ENCODE measurements at regions not wholly inside any gene's neighbourhood (a gene's known extent, or its start where the extent isn't known, plus 50 kb on each side); places are given as distances from the start of the nearest gene placed in this dataset.

GRCh38 chr3:109532257-109533216 is 195.2 kb upstream of the DPPA4 start:
- peak; percentile 83 for DNase-seq

GRCh38 chr3:109545746-109546145 is 208.4 kb upstream of the DPPA4 start:
- DNase-seq: no peak

GRCh38 chr3:109548192-109548938 is 211.0 kb upstream of the DPPA4 start:
- DNase-seq: peak; percentile 3

- no peak for DNase-seq
These were observed 216.4 kb upstream of the DPPA4 start for GRCh38 chr3:109553591-109554371.

DNA sequence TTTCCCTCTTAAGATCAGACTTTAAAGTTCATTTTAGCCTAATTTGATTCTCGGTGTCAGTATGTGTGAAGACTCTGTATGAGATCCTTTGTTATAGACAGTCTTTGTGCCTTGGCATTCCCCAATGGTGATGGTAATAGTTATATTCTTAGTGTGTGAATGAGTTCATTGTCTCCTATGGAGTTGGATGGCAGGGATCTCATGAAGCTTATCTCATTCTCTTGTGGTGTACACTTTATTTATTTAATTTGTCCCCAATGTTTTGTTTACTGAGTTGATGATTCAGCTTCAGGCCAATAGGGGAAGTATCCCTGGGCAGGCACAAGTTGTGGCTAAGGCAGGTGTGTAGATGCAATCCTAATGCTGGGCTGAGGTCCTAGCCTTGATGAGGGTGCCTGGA is 222.0 kb upstream of the DPPA4 start:
- no peak for DNase-seq

DNA sequence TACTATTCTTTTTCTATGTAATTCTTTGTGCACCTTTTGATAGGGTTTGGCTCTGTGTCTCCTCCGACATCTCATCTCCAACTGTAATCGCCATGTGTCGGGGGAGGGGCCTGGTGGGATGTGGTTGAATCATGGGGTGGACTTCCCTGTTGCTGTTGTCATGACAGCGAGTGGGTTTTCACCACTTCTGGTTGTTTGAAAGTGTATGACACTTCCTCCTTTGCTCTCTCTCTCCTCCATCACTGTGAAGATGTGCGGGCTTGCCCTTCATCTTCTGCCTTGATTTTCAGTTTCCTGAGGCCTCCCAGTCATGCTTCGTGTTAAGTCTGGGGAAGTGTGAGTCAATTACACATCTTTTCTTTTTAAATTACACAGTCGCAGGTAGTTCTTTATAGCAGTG is 225.8 kb upstream of the DPPA4 start:
- no peak for DNase-seq

DNA sequence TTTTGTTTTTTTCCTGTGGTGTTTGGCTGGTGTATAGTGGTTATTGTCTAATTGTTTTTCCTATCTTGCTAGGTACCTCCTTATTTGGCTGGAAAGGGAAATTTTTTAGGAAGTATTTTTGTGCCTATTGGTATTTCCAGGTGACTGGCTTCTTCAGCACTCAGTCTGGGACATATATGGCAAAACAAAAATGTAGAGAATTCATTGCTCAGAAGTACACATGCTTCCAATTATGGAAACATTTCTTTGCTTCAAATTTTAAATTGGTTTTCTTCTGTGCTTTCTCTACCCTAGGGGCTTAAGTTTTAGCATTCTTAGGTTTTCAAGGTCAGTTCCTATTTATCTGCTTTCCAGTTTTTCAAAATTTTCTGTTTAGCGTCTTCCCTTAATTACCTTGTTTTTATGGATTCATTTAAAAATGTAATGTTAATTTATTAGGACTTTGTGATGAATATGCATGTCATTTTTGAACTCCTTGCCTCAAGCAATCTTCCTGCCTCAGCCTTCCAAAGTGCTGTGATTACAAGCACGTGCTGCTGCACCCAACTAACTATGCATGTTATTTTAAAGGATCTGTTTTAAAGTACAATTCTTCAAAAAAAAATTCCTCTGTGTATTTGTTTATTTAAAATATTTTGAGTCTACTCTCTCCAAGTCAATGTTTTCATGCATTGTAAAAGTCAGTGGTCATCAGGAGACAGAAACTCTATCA is 231.9 kb upstream of the DPPA4 start:
- DNase-seq: no peak

GRCh38 chr3:109570408-109570807 is 233.1 kb upstream of the DPPA4 start:
- DNase-seq: no peak

- DNase-seq: no peak
These were observed 235.0 kb upstream of the DPPA4 start for GRCh38 chr3:109572301-109572700.

DNA sequence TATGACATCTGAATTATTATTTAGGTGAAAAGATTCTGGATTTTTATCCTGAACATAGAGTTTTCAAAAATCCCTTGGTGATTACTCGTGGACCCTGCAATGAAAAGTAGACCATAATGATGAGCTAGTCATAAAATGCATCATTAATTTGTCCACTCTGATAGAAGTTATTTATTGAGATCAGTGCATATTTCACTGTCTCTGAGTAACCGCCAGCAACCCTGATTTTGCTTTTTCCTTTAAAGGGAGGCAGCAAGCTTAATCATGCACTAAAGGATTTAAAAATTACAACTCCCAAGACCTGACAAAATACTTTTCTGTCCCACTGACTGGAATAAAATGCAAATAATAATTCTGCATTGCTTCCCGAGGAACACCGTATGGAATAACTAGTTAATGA is 259.6 kb upstream of the DPPA4 start:
- no peak for DNase-seq

DNA sequence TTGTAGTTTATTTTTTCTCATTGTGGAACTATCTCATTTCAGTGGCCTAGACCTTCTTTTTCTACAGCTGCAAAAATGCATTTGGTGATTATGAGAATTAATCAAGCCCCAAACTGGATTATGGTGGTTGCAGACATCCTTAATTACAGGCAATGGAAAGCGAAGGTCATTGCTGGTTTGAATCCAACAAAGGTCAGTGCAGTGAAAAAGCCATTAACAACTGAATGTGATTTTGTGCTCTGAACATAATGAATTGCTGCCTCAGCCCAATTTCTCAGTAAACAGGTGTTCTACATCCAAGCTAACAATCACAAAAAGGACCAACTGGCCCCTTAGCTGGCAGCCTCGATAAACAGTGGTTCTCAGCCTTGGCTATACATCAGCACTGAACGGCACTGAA is 260.1 kb upstream of the DPPA4 start:
- DNase-seq: peak; percentile 12

DNA sequence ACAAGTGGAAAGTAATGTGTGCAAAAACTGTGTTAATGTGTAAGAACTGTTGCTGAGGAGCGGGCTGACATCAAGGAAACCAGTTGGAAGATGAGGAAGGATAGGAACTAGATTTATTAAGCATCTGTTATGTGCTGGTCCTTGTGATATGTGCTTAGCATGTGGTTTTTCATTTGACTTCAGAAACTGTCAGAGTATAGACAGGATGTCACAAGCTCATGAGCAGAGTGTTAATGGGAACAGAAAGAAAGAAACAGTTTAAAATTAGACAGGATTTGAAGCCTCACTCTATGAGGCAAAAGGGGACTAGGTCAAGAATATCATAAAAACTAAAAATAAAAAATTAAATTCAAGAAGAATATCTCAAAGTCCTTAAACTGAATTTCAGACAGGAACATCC is 270.6 kb upstream of the DPPA4 start:
- DNase-seq: no peak

- no peak for DNase-seq
These were observed 271.2 kb upstream of the DPPA4 start for GRCh38 chr3:109608574-109608973.

- DNase-seq: no peak
These were observed 281.5 kb upstream of the DPPA4 start for GRCh38 chr3:109618766-109619378.

DNA sequence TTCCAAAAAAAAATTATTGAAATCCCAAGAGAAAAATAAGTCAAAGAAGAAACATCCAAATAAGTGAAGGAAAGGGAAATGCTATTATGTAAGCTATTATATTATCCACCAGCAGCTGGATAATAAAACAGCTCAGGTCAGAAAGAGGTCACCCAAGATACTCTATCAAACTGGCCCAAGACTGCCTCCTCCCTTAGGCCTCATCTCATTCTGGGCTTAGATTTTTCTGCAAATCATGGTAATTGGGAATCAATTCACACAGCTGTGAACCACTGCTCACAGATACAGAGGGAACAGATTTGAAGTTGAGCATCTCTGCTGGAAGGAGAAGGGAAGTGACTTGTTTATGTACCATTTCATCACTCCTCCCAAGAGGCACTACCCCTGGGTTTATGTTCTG is 294.6 kb upstream of the DPPA4 start:
- peak; percentile 16 for DNase-seq

GRCh38 chr3:109640146-109640652 is 302.9 kb upstream of the DPPA4 start:
- DNase-seq: peak; percentile 77

DNA sequence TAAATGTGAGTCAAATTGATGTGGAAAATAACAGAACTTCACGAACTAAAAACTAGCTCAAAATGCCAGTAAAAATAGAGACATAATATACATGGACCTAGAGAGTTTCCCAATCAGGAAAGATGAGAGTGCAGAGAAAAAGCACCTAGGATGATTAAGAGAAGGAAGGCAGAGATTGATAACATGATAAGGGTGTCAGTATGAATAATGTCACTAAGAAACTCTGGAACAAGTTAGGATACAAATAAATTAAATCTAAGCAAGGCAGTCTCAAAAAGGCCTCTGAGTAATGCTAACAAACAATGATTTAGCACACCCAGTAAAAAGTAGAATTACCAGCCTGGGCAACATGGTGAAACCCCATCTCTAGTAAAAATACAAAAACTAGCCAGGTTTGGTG is 304.7 kb upstream of the DPPA4 start:
- no peak for DNase-seq

DNA sequence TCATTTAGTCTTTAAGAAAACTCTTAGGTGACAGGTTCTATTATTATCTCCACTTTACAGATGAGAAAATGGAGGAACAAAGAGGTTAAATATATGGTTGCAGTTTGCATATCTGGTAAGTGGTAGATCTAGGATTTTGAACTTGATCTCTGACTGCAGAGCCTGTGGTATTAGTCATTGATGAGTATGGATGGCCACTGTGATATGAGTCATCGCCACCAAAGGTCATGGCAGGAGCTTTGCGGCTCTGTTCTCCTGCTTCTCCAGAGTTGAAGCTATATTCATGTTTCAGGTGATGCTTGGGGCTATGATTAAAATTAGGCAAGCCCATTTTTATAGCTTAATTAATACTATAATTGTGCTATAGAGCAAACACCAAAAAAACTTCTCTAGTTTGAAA is 306.2 kb upstream of the DPPA4 start:
- no peak for DNase-seq

GRCh38 chr3:109644332-109644731 is 307.0 kb upstream of the DPPA4 start:
- no peak for DNase-seq

DNA sequence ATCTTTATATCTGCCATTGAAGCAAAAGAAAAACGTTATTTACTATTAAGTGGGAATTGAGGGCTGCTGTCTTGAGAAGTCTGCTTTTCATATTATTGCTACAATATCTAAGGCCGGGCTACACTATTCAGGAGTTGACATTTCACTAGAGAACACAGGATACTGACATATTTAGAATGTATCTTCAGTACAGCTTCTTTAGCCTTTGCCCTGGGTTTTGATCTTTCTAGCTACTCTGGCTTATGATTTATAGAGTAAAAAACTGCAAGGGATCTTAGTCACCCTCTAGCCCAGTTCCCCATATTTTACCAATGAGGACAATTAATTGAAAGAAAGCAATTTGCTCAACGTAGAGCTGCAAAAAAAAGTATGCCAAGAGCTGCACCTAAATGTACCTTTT is 307.4 kb upstream of the DPPA4 start:
- DNase-seq: no peak

DNA sequence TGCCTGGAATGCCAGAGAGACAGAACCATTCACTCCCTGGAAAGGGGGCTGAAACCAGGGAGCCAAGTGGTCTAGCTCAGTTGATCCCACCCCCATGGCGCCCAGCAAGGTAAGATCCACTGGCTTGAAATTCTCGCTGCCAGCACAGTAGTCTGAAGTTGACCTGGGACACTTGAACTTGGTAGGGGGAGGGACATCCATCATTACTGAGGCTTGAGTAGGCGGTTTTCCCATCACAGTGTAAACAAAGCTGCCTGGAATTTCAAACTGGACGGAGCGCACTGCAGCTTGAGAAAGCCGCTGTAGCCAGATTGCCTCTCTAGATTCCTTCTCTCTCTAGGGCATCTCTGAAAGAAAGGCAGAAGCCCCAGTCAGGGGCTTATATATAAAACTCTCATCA is 310.7 kb upstream of the DPPA4 start:
- no peak for DNase-seq

- no peak for DNase-seq
These were observed 318.9 kb upstream of the DPPA4 start for GRCh38 chr3:109656225-109656624.

All from eye (tissue), 1 donor.